RWPE2 (cell line): ENCODE measurements at regions not wholly inside any gene's neighbourhood (a gene's known extent, or its start where the extent isn't known, plus 50 kb on each side); places are given as distances from the start of the nearest gene placed in this dataset.
"Not testable (repeated sequence)": the region's sequence is repeated elsewhere in the genome, so short reads cannot be mapped to it uniquely, and the experiment has no call there.

ENCODE experiments used
- ATAC-seq: fragments of 200-7000 bp; cut with Tn5 transposase; 3 replicates; pipeline ENCODE4 v1.9.1; 2021; ENCODE audit warnings: low read depth
- DNase-seq: peaks from one replicate; pipeline ENCODE4 v3.0.0-alpha.2; 2020; ENCODE audit warnings: low spot score
- H3K27ac ChIP-seq: fragments of 450-650 bp; 2 replicates; pipeline ENCODE4 v1.5.1; 2017; ENCODE audit warnings: mild to moderate bottlenecking; ENCODE audit not compliant: poor library complexity, severe bottlenecking
- H3K27me3 ChIP-seq: fragments of 250-450 bp; sonication (Bioruptor Pico); 2 replicates; pipeline ENCODE4 v1.5.1; 2021; ENCODE audit warnings: mild to moderate bottlenecking, moderate library complexity; ENCODE audit not compliant: insufficient read depth, poor library complexity, severe bottlenecking
- H3K36me3 ChIP-seq: fragments of 250-450 bp; sonication (Bioruptor Pico); 2 replicates; pipeline ENCODE4 v1.5.1; 2020; ENCODE audit warnings: low read depth, mild to moderate bottlenecking, moderate library complexity
- H3K4me1 ChIP-seq: fragments of 250-450 bp; sonication (Bioruptor Pico); 2 replicates; pipeline ENCODE4 v1.5.1; 2021; ENCODE audit warnings: mild to moderate bottlenecking, moderate library complexity; ENCODE audit not compliant: insufficient read depth, poor library complexity, severe bottlenecking
- H3K4me3 ChIP-seq: fragments of 250-450 bp; sonication (Bioruptor Pico); 2 replicates; pipeline ENCODE4 v1.5.1; 2021; ENCODE audit warnings: mild to moderate bottlenecking, moderate library complexity; ENCODE audit not compliant: severe bottlenecking
- H3K9me3 ChIP-seq: fragments of 250-450 bp; sonication (Bioruptor Pico); 2 replicates; pipeline ENCODE4 v1.5.1; 2021; ENCODE audit warnings: mild to moderate bottlenecking, moderate library complexity; ENCODE audit not compliant: severe bottlenecking
- TF ChIP-seq, protein P1 (sequence below): fragments of 450-650 bp; IDR thresholded peaks from one replicate; pipeline ENCODE4 v1.5.1; 2017; ENCODE audit warnings: mild to moderate bottlenecking, moderate library complexity; ENCODE audit not compliant: poor library complexity, severe bottlenecking

DNA sequence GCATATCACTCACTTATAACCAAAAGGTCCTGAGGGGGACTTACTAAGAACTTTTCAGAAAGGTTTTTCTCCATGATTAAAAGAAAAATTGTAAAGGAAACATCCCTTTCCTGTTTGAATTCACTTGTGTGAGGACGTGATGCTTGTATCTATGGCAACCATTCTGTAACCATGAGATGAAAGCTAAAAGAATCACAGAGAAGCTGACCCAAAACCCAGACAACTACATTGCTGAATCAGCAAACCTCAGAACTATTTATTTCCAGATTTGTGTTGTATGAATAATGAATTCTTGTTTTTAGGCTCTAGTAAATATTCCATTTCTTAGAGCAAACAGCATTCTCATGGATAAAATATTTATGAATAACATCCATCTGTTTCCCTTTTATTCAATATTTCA is 91.2 kb downstream of the RCHY1 start:
- no peak for ATAC-seq
- no peaks in the 10 kb centered on the region for H3K4me1 ChIP-seq

DNA sequence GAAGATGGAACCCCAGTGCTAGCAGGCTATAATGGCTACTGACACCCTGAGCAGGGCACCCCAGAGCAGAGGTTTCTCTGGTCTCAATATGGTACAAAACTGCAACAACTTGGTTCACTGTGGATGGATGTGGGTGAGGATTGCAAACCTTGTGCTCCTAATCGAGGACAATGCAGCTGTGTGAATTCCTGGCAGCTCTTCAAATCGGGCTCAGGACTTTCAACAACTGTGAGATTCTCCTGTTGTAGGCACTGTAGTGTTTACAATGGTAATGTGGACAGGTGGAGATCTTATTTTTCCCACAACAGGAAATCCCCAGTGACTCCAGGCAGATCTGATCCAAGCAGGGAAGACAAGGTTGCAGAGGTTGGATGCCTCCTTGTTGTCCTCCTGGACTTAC is 101.5 kb downstream of the RCHY1 start:
- TF ChIP-seq, protein P1, sequence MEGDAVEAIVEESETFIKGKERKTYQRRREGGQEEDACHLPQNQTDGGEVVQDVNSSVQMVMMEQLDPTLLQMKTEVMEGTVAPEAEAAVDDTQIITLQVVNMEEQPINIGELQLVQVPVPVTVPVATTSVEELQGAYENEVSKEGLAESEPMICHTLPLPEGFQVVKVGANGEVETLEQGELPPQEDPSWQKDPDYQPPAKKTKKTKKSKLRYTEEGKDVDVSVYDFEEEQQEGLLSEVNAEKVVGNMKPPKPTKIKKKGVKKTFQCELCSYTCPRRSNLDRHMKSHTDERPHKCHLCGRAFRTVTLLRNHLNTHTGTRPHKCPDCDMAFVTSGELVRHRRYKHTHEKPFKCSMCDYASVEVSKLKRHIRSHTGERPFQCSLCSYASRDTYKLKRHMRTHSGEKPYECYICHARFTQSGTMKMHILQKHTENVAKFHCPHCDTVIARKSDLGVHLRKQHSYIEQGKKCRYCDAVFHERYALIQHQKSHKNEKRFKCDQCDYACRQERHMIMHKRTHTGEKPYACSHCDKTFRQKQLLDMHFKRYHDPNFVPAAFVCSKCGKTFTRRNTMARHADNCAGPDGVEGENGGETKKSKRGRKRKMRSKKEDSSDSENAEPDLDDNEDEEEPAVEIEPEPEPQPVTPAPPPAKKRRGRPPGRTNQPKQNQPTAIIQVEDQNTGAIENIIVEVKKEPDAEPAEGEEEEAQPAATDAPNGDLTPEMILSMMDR: no peak
- no peak overlapping the region for H3K27ac ChIP-seq
- H3K4me3 ChIP-seq: no peak overlapping the region
- no peak for ATAC-seq
- no peaks in the 10 kb centered on the region for H3K9me3 ChIP-seq
- DNase-seq: no peak
- H3K4me1 ChIP-seq: no peaks in the 10 kb centered on the region
- peaks cover 6% of the 10 kb centered on the region for H3K27me3 ChIP-seq
- no peaks in the 10 kb centered on the region for H3K36me3 ChIP-seq

More for the DNA sequence above, 91.2 kb downstream of the RCHY1 start:
- no peak overlapping the region for H3K27ac ChIP-seq
- no peaks in the 10 kb centered on the region for H3K36me3 ChIP-seq
- H3K27me3 ChIP-seq: no peaks in the 10 kb centered on the region
- TF ChIP-seq, protein P1: no peak
- no peak for DNase-seq
- H3K9me3 ChIP-seq: no peaks in the 10 kb centered on the region
- H3K4me3 ChIP-seq: no peak overlapping the region

DNA sequence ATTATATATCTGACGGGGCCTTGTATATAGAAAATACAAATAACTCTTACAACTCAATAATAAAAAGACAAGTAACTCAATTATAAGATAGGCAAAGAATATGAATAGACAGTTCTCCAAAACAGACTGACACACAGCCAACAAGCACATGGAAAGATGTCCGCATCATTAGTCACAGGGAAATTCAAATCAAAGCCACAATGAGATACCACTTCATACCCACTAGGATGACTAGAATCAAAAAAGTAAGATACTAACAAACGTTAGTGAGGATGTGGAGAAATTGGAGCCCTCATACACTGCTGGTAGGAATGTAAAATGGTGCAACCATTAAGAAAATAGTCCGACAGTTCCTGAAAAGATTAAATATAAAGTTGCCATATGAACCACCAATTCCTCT is 115.7 kb downstream of the RCHY1 start:
- no peaks in the 10 kb centered on the region for H3K36me3 ChIP-seq
- TF ChIP-seq, protein P1: no peak
- no peak overlapping the region for H3K4me3 ChIP-seq
- no peak overlapping the region for H3K27ac ChIP-seq
- no peaks in the 10 kb centered on the region for H3K4me1 ChIP-seq
- ATAC-seq (no peak), DNase-seq (no peak)
- H3K27me3 ChIP-seq: no peaks in the 10 kb centered on the region
- no peaks in the 10 kb centered on the region for H3K9me3 ChIP-seq

DNA sequence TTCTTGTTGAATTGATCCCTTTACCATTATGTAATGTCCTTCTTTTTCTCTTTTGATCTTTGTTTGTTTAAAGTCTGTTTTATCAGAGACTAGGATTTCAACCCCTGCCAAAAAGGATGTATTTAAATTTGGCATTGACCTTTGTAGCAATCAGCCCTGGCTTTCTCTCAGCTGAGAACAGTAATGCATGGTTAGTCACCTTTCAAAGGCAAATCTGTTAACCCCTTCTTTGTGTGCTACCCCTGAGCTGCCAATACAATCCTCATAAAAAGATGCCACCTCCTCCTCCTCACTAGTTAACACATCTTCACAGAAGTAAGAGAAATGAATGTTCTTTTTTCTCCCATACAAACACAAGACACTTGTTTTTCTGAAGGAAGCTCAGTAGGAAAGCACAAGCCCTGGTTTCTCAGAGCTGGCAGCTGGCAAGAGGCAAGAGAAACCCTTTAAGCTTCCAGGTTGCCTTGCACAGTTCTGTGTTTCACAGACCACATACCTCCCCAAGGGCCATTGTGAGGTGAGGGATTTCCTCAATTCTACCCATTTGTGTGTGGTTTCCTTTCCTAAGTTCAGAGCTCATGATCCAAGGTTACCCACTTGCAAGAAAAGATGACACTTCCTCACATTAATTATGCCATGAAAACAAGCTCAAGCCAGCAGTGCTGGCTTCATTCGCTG is 122.6 kb downstream of the RCHY1 start:
- ATAC-seq (no peak), DNase-seq (no peak)
- TF ChIP-seq, protein P1: no peak
- H3K4me3 ChIP-seq: no peak overlapping the region
- no peaks in the 10 kb centered on the region for H3K27me3 ChIP-seq
- H3K36me3 ChIP-seq: no peaks in the 10 kb centered on the region
- H3K27ac ChIP-seq: no peak overlapping the region
- H3K4me1 ChIP-seq: no peaks in the 10 kb centered on the region
- H3K9me3 ChIP-seq: no peaks in the 10 kb centered on the region

DNA sequence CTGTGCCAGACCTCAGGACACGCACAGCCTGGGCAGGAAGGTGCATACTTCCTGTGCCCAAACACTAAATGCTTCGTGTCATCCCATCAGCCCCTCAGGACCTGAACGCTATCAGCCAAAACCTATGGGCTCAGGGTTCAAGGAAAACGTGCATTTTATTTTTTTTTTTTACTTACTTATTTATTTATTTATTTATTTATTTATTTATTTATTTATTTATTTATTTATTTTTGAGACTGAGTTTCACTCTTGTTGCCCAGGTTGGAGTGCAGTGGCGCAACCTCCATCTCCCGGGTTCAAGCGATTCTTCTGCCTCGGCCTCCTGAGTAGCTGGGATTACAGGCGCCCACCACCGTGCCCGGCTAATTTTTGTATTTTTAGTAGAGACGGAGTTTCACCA is 127.8 kb downstream of the RCHY1 start:
- H3K36me3 ChIP-seq, ATAC-seq, H3K4me3 ChIP-seq, H3K27me3 ChIP-seq, H3K4me1 ChIP-seq, H3K9me3 ChIP-seq, DNase-seq, H3K27ac ChIP-seq: not testable (repeated sequence)
